ENCODE measurements at regions not wholly inside any gene's neighbourhood (a gene's known extent, or its start where the extent isn't known, plus 50 kb on each side); places are given as distances from the start of the nearest gene placed in this dataset.
"Not testable (repeated sequence)": the region's sequence is repeated elsewhere in the genome, so short reads cannot be mapped to it uniquely, and the experiment has no call there.

DNA sequence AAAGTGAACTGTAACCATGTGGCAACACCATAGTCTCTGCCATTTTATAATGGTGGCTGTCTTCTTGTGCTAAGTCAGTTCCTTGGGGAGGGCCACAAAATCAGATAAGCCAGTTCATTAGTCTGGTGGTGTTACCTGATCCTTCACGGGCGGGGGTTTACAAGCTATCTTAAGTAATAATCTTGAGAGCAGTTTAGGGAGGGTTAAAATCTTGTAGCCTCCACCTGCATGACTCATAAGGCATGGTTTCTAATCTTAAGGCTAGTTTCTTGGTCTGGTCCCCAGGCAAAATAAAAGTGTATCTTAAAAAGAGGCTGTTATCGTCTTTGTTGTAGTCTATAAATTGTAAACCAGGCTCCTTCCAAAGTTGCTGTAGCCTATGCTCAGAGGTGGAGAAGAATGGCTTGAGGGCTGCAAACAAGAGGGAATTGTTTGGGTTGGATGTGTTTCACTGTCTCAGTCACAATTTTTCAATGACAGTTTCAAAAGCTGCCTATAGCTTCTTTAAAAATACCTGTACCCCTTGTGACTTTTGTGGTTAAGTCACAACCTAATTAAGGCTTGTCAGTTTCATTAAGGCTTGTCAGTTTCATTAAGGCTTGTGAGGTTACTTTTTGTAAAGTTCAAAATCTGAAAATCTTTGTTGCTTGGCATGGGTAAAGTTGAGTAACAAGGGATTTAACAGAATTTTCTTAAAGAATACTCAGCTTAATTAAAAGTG lies 135.7 kb downstream of the RPS4Y2 start:
- H3K36me3 ChIP-seq, result no peaks in the 10 kb centered on the region
- H3K4me3 ChIP-seq, result no peak overlapping the region
- DNase-seq, result no peak
- H3K27me3 ChIP-seq, result no peaks in the 10 kb centered on the region
- H3K9me3 ChIP-seq, result no peaks in the 10 kb centered on the region

GRCh38 chrY:20925350-20926091 lies 169.6 kb downstream of the RPS4Y2 start:
- not testable (repeated sequence) for H3K9me3 ChIP-seq, H3K36me3 ChIP-seq, H3K4me3 ChIP-seq, DNase-seq, H3K27me3 ChIP-seq

- no peak overlapping the region for H3K4me3 ChIP-seq
Observed at GRCh38 chrY:20929691-20930342, 173.9 kb downstream of the RPS4Y2 start.

GRCh38 chrY:20936709-20937251 lies 180.9 kb downstream of the RPS4Y2 start:
- not testable (repeated sequence) for H3K36me3 ChIP-seq, DNase-seq, H3K4me3 ChIP-seq, H3K9me3 ChIP-seq, H3K27me3 ChIP-seq

More at GRCh38 chrY:20929691-20930342, 173.9 kb downstream of the RPS4Y2 start:
- Histone ChIP-seq H3K36me3 (no peaks in the 10 kb centered on the region), H3K9me3 (no peaks in the 10 kb centered on the region), H3K27me3 (no peaks in the 10 kb centered on the region)
- no peak for DNase-seq

- Histone ChIP-seq H3K27me3 (no peaks in the 10 kb centered on the region), H3K9me3 (no peaks in the 10 kb centered on the region), H3K4me3 (no peak overlapping the region), H3K36me3 (no peaks in the 10 kb centered on the region)
- no peak for DNase-seq
Observed at GRCh38 chrY:20961512-20961911, 205.6 kb downstream of the RPS4Y2 start.

DNA sequence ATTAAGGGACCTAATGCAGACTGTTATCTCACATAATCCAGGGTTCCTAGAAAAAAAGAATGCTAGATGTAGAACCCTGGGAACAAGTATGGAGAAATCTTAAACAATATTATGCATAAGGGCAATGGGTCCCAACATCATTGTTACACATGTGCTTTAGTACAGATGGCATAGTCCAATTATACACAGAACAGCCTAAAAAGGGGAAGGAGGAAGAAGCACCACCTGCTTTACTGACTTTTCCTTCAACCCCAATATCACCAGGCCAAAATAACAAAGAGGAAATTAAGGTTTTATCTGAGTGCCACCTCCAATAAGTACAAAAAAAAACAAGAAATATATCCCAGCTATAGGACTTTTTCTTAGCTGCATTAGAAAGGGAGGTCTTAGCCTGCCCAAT lies 211.9 kb downstream of the RPS4Y2 start:
- H3K9me3 ChIP-seq, result no peaks in the 10 kb centered on the region

GRCh38 chrY:20968237-20968636 lies 212.3 kb downstream of the RPS4Y2 start:
- Histone ChIP-seq H3K4me3 (no peak overlapping the region), H3K27me3 (no peaks in the 10 kb centered on the region), H3K9me3 (no peaks in the 10 kb centered on the region), H3K36me3 (no peaks in the 10 kb centered on the region)
- no peak for DNase-seq

More for the DNA sequence above, 211.9 kb downstream of the RPS4Y2 start:
- H3K27me3 ChIP-seq, result no peaks in the 10 kb centered on the region
- H3K36me3 ChIP-seq, result no peaks in the 10 kb centered on the region
- no peak for DNase-seq
- H3K4me3 ChIP-seq, result no peak overlapping the region

DNA sequence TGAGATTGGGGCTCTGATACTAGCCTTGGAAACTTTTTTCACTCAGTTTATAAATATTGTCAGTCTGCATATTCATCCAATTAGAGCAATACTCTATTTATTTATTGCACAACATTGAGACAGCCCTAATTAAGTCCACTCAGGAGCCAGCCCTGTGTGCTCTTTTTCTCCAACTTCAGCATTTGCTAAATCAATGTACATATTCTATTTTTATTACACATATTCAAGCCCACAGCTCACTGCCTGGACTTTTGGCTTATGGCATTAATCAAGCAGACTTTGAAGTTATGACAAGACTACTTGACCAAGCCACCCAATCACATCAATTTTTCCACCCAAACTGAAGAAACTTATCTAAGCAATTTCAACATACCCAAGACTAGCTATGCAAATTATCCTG lies 215.5 kb downstream of the RPS4Y2 start:
- Histone ChIP-seq H3K36me3 (no peaks in the 10 kb centered on the region), H3K9me3 (no peaks in the 10 kb centered on the region), H3K4me3 (no peak overlapping the region), H3K27me3 (no peaks in the 10 kb centered on the region)
- no peak for DNase-seq

DNA sequence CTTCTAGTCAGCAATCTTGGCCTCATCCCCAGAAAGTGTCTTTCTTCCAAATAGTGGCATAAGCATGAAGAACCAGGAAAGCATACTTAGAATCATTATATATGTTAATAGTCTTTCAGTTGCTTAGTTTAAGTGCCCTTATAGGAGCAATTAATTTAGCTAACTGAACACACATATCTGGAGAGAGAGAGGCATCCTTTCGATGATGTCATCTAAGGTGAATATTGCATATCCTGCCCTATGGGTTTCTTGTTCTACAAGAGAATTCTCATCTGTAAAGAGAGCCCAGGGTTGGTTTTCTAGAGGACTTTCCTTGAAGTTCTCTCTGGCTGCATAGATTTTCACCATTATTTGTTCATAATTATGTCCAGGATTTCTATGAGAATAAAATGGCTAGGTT lies 230.1 kb downstream of the RPS4Y2 start:
- H3K36me3 ChIP-seq, result no peaks in the 10 kb centered on the region
- DNase-seq, result no peak
- no peaks in the 10 kb centered on the region for H3K9me3 ChIP-seq
- H3K27me3 ChIP-seq, result no peaks in the 10 kb centered on the region
- H3K4me3 ChIP-seq, result no peak overlapping the region

- no peaks in the 10 kb centered on the region for H3K27me3 ChIP-seq
- H3K36me3 ChIP-seq, result no peaks in the 10 kb centered on the region
- no peaks in the 10 kb centered on the region for H3K9me3 ChIP-seq
- DNase-seq, result no peak
- H3K4me3 ChIP-seq, result no peak overlapping the region
Observed at GRCh38 chrY:20990123-20990522, 234.2 kb downstream of the RPS4Y2 start.

DNA sequence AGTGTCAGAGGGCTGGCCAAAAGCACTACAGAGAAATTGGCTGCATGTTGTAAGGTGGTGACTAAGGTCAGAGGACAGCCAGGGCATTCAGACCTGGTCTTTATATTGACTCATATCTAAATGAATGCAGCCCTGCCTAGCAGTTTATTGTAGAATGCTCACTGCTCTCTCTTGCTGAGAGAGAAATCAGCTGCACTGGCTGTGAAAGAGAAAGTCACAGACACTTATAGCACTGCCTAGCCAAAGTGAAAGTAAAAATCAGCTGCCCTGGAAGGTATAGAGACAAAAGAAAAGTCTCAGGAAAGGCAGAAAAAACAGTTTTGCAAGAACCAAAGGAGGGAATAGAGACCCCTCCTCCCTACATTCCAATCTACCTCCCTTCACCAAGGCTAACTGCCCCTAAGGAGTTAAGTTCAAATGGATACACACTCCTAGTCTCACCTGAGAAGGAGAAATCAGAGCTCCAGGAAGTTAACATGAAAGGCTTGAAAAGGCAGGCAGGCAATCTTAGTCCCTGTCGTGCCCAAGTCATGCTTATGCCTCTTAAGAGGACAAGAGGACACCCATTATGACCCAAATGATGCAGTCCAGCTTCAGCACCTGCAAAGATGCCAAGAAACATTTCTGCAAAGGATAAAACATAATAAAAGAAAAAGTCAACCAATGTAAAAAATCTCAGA lies 235.1 kb downstream of the RPS4Y2 start:
- no peak for DNase-seq
- Histone ChIP-seq H3K4me3 (no peak overlapping the region), H3K36me3 (no peaks in the 10 kb centered on the region), H3K9me3 (no peaks in the 10 kb centered on the region), H3K27me3 (no peaks in the 10 kb centered on the region)

GRCh38 chrY:20997355-20997754 lies 241.4 kb downstream of the RPS4Y2 start:
- H3K9me3 ChIP-seq, result no peaks in the 10 kb centered on the region
- no peaks in the 10 kb centered on the region for H3K36me3 ChIP-seq
- H3K4me3 ChIP-seq, result no peak overlapping the region
- no peaks in the 10 kb centered on the region for H3K27me3 ChIP-seq
- DNase-seq, result no peak

- Histone ChIP-seq H3K27me3 (no peaks in the 10 kb centered on the region), H3K4me3 (no peak overlapping the region), H3K36me3 (no peaks in the 10 kb centered on the region), H3K9me3 (no peaks in the 10 kb centered on the region)
- DNase-seq, result no peak
Observed at GRCh38 chrY:20998016-20998415, 242.1 kb downstream of the RPS4Y2 start.

DNA sequence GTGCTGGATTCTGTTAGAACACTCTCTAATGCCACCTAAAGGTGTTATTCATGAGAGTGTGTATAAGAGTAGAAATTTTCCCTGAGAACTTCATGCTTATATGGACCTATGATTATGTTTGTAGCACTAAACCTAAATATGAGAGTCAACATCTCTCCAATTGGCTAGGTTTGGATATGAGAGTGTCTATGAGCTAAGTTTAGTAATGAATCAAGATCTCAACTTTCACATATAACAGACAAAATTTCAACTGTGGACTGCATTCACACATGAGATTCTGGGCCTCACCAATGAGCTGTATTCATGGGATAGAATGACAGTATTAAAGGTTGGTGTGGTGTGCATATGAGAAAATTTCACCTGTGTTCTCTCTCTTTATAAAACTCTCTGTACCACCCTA lies 242.6 kb downstream of the RPS4Y2 start:
- no peak for DNase-seq
- H3K9me3 ChIP-seq, result no peaks in the 10 kb centered on the region
- H3K36me3 ChIP-seq, result no peaks in the 10 kb centered on the region
- no peak overlapping the region for H3K4me3 ChIP-seq
- H3K27me3 ChIP-seq, result no peaks in the 10 kb centered on the region

DNA sequence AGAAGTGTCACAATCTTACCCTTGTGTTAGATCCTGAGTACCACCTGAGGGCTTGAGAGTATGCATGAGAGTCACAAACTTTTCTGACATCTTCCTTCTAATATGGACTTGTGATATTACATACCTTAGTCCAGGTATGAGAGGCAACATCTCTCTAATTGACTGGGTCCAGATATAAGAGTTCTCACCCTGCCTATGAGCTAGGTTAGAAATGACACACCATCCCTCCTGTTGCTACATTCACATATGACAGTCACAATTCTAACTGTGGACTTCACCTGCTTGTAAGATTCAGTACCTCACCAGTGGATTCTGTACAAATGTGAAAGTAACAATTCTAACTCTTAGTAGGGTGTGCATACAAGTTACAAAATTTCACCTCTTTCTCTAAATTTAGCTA lies 245.2 kb downstream of the RPS4Y2 start:
- DNase-seq, result no peak
- no peaks in the 10 kb centered on the region for H3K27me3 ChIP-seq

DNA sequence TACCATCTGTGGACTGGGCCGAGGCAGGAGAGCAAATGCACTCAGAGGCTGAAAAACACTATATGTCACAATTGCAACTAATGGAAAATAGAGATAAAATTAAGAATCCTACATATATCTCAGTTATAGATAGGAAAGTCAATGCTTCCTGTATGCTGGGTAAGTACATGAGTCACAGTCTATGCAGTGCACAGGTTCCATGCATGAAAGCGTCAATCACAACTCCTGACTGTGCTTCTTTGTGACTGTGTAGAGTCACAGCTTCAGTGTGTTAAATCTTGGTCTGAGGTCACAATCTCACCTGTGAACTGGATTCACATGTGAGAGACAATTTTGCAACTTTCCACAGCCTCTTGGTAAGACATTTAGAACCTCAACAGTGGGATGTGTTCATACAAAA lies 247.2 kb downstream of the RPS4Y2 start:
- Histone ChIP-seq H3K9me3 (no peaks in the 10 kb centered on the region), H3K27me3 (no peaks in the 10 kb centered on the region), H3K36me3 (no peaks in the 10 kb centered on the region), H3K4me3 (no peak overlapping the region)
- DNase-seq, result no peak

More for the DNA sequence above, 245.2 kb downstream of the RPS4Y2 start:
- no peak overlapping the region for H3K4me3 ChIP-seq
- H3K36me3 ChIP-seq, result no peaks in the 10 kb centered on the region
- H3K9me3 ChIP-seq, result no peaks in the 10 kb centered on the region

GRCh38 chrY:21005531-21005930 lies 249.6 kb downstream of the RPS4Y2 start:
- no peaks in the 10 kb centered on the region for H3K27me3 ChIP-seq
- H3K9me3 ChIP-seq, result no peaks in the 10 kb centered on the region
- no peaks in the 10 kb centered on the region for H3K36me3 ChIP-seq
- no peak for DNase-seq
- no peak overlapping the region for H3K4me3 ChIP-seq
